Naive thymus-derived CD4-positive, alpha-beta T cell (primary cell): ENCODE measurements at regions not wholly inside any gene's neighbourhood (a gene's known extent, or its start where the extent isn't known, plus 50 kb on each side); places are given as distances from the start of the nearest gene placed in this dataset.

Experiments used
- ATAC-seq: fragments of 150-1000 bp; cut with Tn5 transposase; 2 replicates; pipeline ENCODE4 v1.10.0; 2021; ENCODE audit warnings: mild to moderate bottlenecking, moderate library complexity
- CTCF ChIA-PET: fragments of 350-600 bp; sonication (Branson Sonifier 250); formaldehyde crosslinking; loops from one replicate; lab custom pipeline; 2021; ENCODE audit warnings: antibody characterized with exemption; lab: Charles Lee
- POLR2A ChIA-PET: fragments of 350-600 bp; sonication (Branson Sonifier 250); formaldehyde crosslinking; loops from one replicate; lab custom pipeline; 2021; ENCODE audit warnings: antibody characterized with exemption, inconsistent platforms; lab: Charles Lee
- DNase-seq, 9 donors: peaks; one replicate each; pipeline versions ENCODE4 v3.0.0 to v3.0.0-alpha.2; 2020 to 2022; ENCODE audit warnings: mixed read lengths in 1 of 9
- H3K27ac ChIP-seq: one replicate; pipeline ENCODE4 v1.7.0; 2013; ENCODE audit warnings: mild to moderate bottlenecking, low read depth, low read length, moderate library complexity
- H3K27me3 ChIP-seq, 2 donors: one replicate each; pipeline ENCODE4 v1.7.0; 2013; ENCODE audit warnings: low read length in 2 of 2, mild to moderate bottlenecking in 2 of 2, moderate library complexity in 2 of 2; ENCODE audit not compliant: control insufficient read depth in 2 of 2, insufficient read depth in 2 of 2
- H3K36me3 ChIP-seq, 3 experiments: 1 replicate in 2 of 3; 2 replicates in 1 of 3; pipeline ENCODE4 v1.7.0; 2013; ENCODE audit warnings: low read length in 3 of 3, mild to moderate bottlenecking in 3 of 3, moderate library complexity in 1 of 3; ENCODE audit not compliant: insufficient read depth in 3 of 3, control insufficient read depth in 2 of 3
- H3K4me1 ChIP-seq, 2 donors: one replicate each; pipeline ENCODE4 v1.7.0; 2013; ENCODE audit warnings: low read length in 2 of 2, mild to moderate bottlenecking in 2 of 2, moderate library complexity in 1 of 2; ENCODE audit not compliant: control insufficient read depth in 2 of 2, insufficient read depth in 2 of 2
- H3K4me3 ChIP-seq: 2 replicates; pipeline ENCODE4 v1.7.0; 2013; ENCODE audit warnings: mild to moderate bottlenecking, low read length
- H3K9me3 ChIP-seq, 3 experiments: 1 replicate in 2 of 3; 2 replicates in 1 of 3; pipeline ENCODE4 v1.7.0; 2013; ENCODE audit warnings: low read length in 3 of 3; ENCODE audit not compliant: control insufficient read depth in 2 of 3
- H3K27ac Mint-ChIP-seq, 9 donors: one replicate each; pipeline ENCODE4 v1.8.0; 2020 to 2022; ENCODE audit warnings: mixed read lengths in 9 of 9, mild to moderate bottlenecking in 8 of 9, moderate library complexity in 5 of 9, inconsistent platforms in 2 of 9
- H3K27me3 Mint-ChIP-seq, 5 donors: one replicate each; pipeline ENCODE4 v1.8.0; 2021 to 2022; ENCODE audit warnings: mixed read lengths in 5 of 5, mild to moderate bottlenecking in 1 of 5
- H3K36me3 Mint-ChIP-seq, 5 donors: one replicate each; pipeline ENCODE4 v1.8.0; 2020 to 2022; ENCODE audit warnings: mixed read lengths in 5 of 5, mild to moderate bottlenecking in 3 of 5, inconsistent platforms in 1 of 5
- H3K4me1 Mint-ChIP-seq, 7 donors: one replicate each; pipeline ENCODE4 v1.8.0; 2020 to 2022; ENCODE audit warnings: mixed read lengths in 7 of 7, mild to moderate bottlenecking in 3 of 7, inconsistent platforms in 1 of 7
- H3K4me3 Mint-ChIP-seq, 10 donors: one replicate each; pipeline ENCODE4 v1.8.0; 2020 to 2022; ENCODE audit warnings: mild to moderate bottlenecking in 10 of 10, mixed read lengths in 10 of 10, moderate library complexity in 6 of 10, inconsistent platforms in 2 of 10
- H3K9me3 Mint-ChIP-seq, 11 donors: one replicate each; pipeline ENCODE4 v1.8.0; 2020 to 2022; ENCODE audit warnings: mixed read lengths in 11 of 11, mild to moderate bottlenecking in 4 of 11, inconsistent platforms in 1 of 11, moderate library complexity in 1 of 11
- intact Hi-C, 2 donors: fragments of 100-400 bp; cut with micrococcal nuclease; formaldehyde crosslinking; loops; one replicate each; pipeline ENCODE4 v1.15.1; 2023

GRCh38 chr13:22423261-22423660 lies 752.4 kb downstream of the FGF9 start:
- H3K36me3 ChIP-seq: no peaks in the 10 kb centered on the region
- ATAC-seq (no peak), DNase-seq (no peak)
- no peaks in the 10 kb centered on the region for H3K36me3 Mint-ChIP-seq
- CTCF ChIA-PET: no interaction called here
- no peak overlapping the region for H3K4me3 ChIP-seq
- intact Hi-C loops: no loop called here
- H3K9me3 ChIP-seq: no peaks in the 10 kb centered on the region
- H3K4me3 Mint-ChIP-seq: no peak overlapping the region
- H3K27ac Mint-ChIP-seq: no peak overlapping the region
- H3K4me1 ChIP-seq: no peaks in the 10 kb centered on the region
- H3K9me3 Mint-ChIP-seq: peaks cover 0 to 19% (median 7%) of the 10 kb centered on the region in 11 donors
- no peaks in the 10 kb centered on the region for H3K27me3 ChIP-seq
- POLR2A ChIA-PET: no interaction called here
- H3K27ac ChIP-seq: no peak overlapping the region
- H3K27me3 Mint-ChIP-seq: peaks cover 0 to 4% (median 0%) of the 10 kb centered on the region in 5 donors
- H3K4me1 Mint-ChIP-seq: no peaks in the 10 kb centered on the region

GRCh38 chr13:22425087-22425486 lies 754.2 kb downstream of the FGF9 start:
- no peak overlapping the region for H3K4me3 ChIP-seq
- H3K36me3 ChIP-seq: no peaks in the 10 kb centered on the region
- Mint-ChIP-seq H3K4me1 (no peaks in the 10 kb centered on the region), H3K27me3 (peaks cover 0 to 4% (median 0%) of the 10 kb centered on the region in 5 donors), H3K4me3 (no peak overlapping the region), H3K27ac (no peak overlapping the region), H3K36me3 (no peaks in the 10 kb centered on the region), H3K9me3 (peaks cover 0 to 22% (median 3%) of the 10 kb centered on the region in 11 donors)
- no peaks in the 10 kb centered on the region for H3K4me1 ChIP-seq
- ATAC-seq (no peak), DNase-seq (no peak)
- ChIA-PET POLR2A (no interaction called here), CTCF (no interaction called here)
- H3K27me3 ChIP-seq: no peaks in the 10 kb centered on the region
- H3K9me3 ChIP-seq: no peaks in the 10 kb centered on the region
- H3K27ac ChIP-seq: no peak overlapping the region
- intact Hi-C loops: no loop called here

GRCh38 chr13:22427066-22427465 lies 753.7 kb upstream of the SGCG start:
- ChIA-PET CTCF (no interaction called here), POLR2A (no interaction called here)
- ATAC-seq (no peak), DNase-seq (no peak)
- Mint-ChIP-seq H3K27me3 (peaks cover 0 to 4% (median 0%) of the 10 kb centered on the region in 5 donors), H3K36me3 (peaks cover 0 to 2% (median 0%) of the 10 kb centered on the region in 5 donors), H3K4me1 (no peaks in the 10 kb centered on the region), H3K9me3 (peaks cover 0 to 21% (median 3%) of the 10 kb centered on the region in 11 donors), H3K4me3 (no peak overlapping the region), H3K27ac (no peak overlapping the region)
- H3K4me1 ChIP-seq: no peaks in the 10 kb centered on the region
- H3K36me3 ChIP-seq: no peaks in the 10 kb centered on the region
- no peaks in the 10 kb centered on the region for H3K27me3 ChIP-seq
- H3K27ac ChIP-seq: no peak overlapping the region
- no peaks in the 10 kb centered on the region for H3K9me3 ChIP-seq
- no peak overlapping the region for H3K4me3 ChIP-seq
- intact Hi-C loops: no loop called here

- no peak overlapping the region for H3K4me3 Mint-ChIP-seq
- H3K36me3 Mint-ChIP-seq: peaks cover 0 to 5% (median 0%) of the 10 kb centered on the region in 5 donors
- H3K4me1 ChIP-seq: no peaks in the 10 kb centered on the region
- intact Hi-C loops: no loop called here
- H3K4me1 Mint-ChIP-seq: no peaks in the 10 kb centered on the region
- no peak for ATAC-seq
- peaks cover 0 to under 1% (median 0%) of the 10 kb centered on the region in 5 donors for H3K27me3 Mint-ChIP-seq
- H3K4me3 ChIP-seq: no peak overlapping the region
- no peak for DNase-seq
- no peak overlapping the region for H3K27ac Mint-ChIP-seq
- no peak overlapping the region for H3K27ac ChIP-seq
- ChIA-PET CTCF (no interaction called here), POLR2A (no interaction called here)
- no peaks in the 10 kb centered on the region for H3K9me3 ChIP-seq
- H3K27me3 ChIP-seq: no peaks in the 10 kb centered on the region
- H3K36me3 ChIP-seq: no peaks in the 10 kb centered on the region
- peaks cover 0 to 21% (median 3%) of the 10 kb centered on the region in 11 donors for H3K9me3 Mint-ChIP-seq
These were observed 753.0 kb upstream of the SGCG start for GRCh38 chr13:22427783-22428182.

- Histone ChIP-seq H3K4me3 (no peak overlapping the region), H3K36me3 (no peaks in the 10 kb centered on the region), H3K9me3 (no peaks in the 10 kb centered on the region), H3K27me3 (no peaks in the 10 kb centered on the region), H3K27ac (no peak overlapping the region), H3K4me1 (no peaks in the 10 kb centered on the region)
- ATAC-seq (no peak), DNase-seq (no peak)
- intact Hi-C loops: no loop called here
- Mint-ChIP-seq H3K27ac (no peak overlapping the region), H3K4me1 (no peaks in the 10 kb centered on the region), H3K9me3 (peaks cover 0 to 19% (median 3%) of the 10 kb centered on the region in 11 donors), H3K36me3 (peaks cover 0 to 5% (median 0%) of the 10 kb centered on the region in 5 donors), H3K4me3 (no peak overlapping the region), H3K27me3 (peaks cover 0 to under 1% (median 0%) of the 10 kb centered on the region in 5 donors)
- CTCF ChIA-PET: no interaction called here
- POLR2A ChIA-PET: no interaction called here
These were observed 752.5 kb upstream of the SGCG start for GRCh38 chr13:22428188-22428828.

- H3K4me1 ChIP-seq: no peaks in the 10 kb centered on the region
- no peaks in the 10 kb centered on the region for H3K9me3 ChIP-seq
- no peak overlapping the region for H3K27ac ChIP-seq
- ATAC-seq (no peak), DNase-seq (no peak)
- Mint-ChIP-seq H3K9me3 (peaks cover 0 to 6% (median 0%) of the 10 kb centered on the region in 11 donors), H3K4me3 (no peak overlapping the region), H3K27ac (no peak overlapping the region), H3K27me3 (peaks cover 0 to 5% (median 0%) of the 10 kb centered on the region in 5 donors), H3K36me3 (peaks cover 0 to 5% (median 0%) of the 10 kb centered on the region in 5 donors), H3K4me1 (peaks cover 0 to 4% (median 0%) of the 10 kb centered on the region in 7 donors)
- intact Hi-C loops: no loop called here
- no peak overlapping the region for H3K4me3 ChIP-seq
- H3K36me3 ChIP-seq: no peaks in the 10 kb centered on the region
- H3K27me3 ChIP-seq: no peaks in the 10 kb centered on the region
- CTCF ChIA-PET: no interaction called here
- POLR2A ChIA-PET: no interaction called here
These were observed 748.1 kb upstream of the SGCG start for GRCh38 chr13:22432690-22433089.
